HepG2 (cell line): ENCODE measurements at regions not wholly inside any gene's neighbourhood (a gene's known extent, or its start where the extent isn't known, plus 50 kb on each side); places are given as distances from the start of the nearest gene placed in this dataset.

Experiments used
- ATAC-seq: fragments of 200-7000 bp; cut with Tn5 transposase; 3 replicates; pipeline ENCODE4 v1.9.1; 2020; ENCODE audit warnings: mild to moderate bottlenecking, moderate library complexity
- BruUV-seq: library from RNA; stranded (reverse); fragments of 400-500 nt; replicated peaks from 2 replicates; lab custom pipeline; 2021; lab: Mats Ljungman, UMichigan
- CTCF ChIA-PET: fragments of 300-600 bp; formaldehyde crosslinking; extraction: SDS; loops from one replicate; lab custom pipeline; 2021; ENCODE audit warnings: low total read pairs, inconsistent platforms, low intra/inter-chr PET ratio; lab: Yijun Ruan, JAX
- POLR2A ChIA-PET: fragments of 350-600 bp; sonication (Branson Sonifier 250); formaldehyde crosslinking; loops from one replicate; lab custom pipeline; 2020; ENCODE audit warnings: antibody characterized with exemption, inconsistent platforms; lab: Yijun Ruan, JAX
- DNase-seq: peaks from one replicate; pipeline ENCODE4 v3.0.0-alpha.2; 2015; ENCODE audit warnings: low spot score
- FAIRE-seq: peaks from 3 replicates; lab custom pipeline; 2011; peaks lifted over from hg19 to GRCh38; lab: Jason Lieb, UNC
- H2AFZ ChIP-seq: one replicate; pipeline ENCODE4 v1.6.1; 2011; ENCODE audit warnings: low read length, inconsistent platforms
- H3K27ac ChIP-seq: fragments of 300-600 bp; 3 replicates; pipeline ENCODE4 v1.8.0; 2011; ENCODE audit warnings: mixed run types, mild to moderate bottlenecking, mixed read lengths, low read length, inconsistent platforms; ENCODE audit not compliant: insufficient read depth; ENCODE audit errors: extremely low read length
- H3K27me3 ChIP-seq, 2 experiments: fragments of 200-600 bp in 1 of 2; 2 replicates in 1 of 2; 3 replicates in 1 of 2; pipeline versions ENCODE4 v1.6.0 to v1.8.0; 2011; ENCODE audit warnings: low read length in 2 of 2, mild to moderate bottlenecking in 2 of 2, moderate library complexity in 2 of 2, inconsistent platforms in 1 of 2; ENCODE audit not compliant: insufficient read depth in 2 of 2, control insufficient read depth in 1 of 2
- H3K36me3 ChIP-seq, 2 experiments: fragments of 200-600 bp in 1 of 2; replicated peaks in 1 of 2; 2 replicates in 1 of 2; 3 replicates in 1 of 2; pipeline versions ENCODE4 v1.5.1 to v1.8.0; 2011; ENCODE audit warnings: low read length in 2 of 2, inconsistent platforms in 1 of 2; ENCODE audit not compliant: insufficient read depth in 2 of 2, control insufficient read depth in 1 of 2
- H3K4me1 ChIP-seq: 2 replicates; pipeline ENCODE4 v1.5.1; 2012; ENCODE audit warnings: low read length, inconsistent platforms; ENCODE audit not compliant: insufficient read depth
- H3K4me2 ChIP-seq: 2 replicates; pipeline ENCODE4 v1.6.0; 2011; ENCODE audit warnings: low read depth, low read length, inconsistent platforms
- H3K4me3 ChIP-seq, 3 experiments: fragments of 200-600 bp in 1 of 3; sonication (generic), shearing (Covaris generic) in 1 of 3; replicated peaks in 1 of 3; 2 replicates each; pipeline ENCODE4 v1.5.1; 2011 to 2016; ENCODE audit warnings: low read length in 3 of 3, inconsistent platforms in 2 of 3, low read depth in 2 of 3, mild to moderate bottlenecking in 2 of 3, control low read depth in 1 of 3, mixed read lengths in 1 of 3; ENCODE audit not compliant: insufficient read depth in 1 of 3
- H3K79me2 ChIP-seq: one replicate; pipeline ENCODE4 v1.6.1; 2011; ENCODE audit warnings: low read length, inconsistent platforms; ENCODE audit not compliant: insufficient read depth
- H3K9ac ChIP-seq: 2 replicates; pipeline ENCODE4 v1.6.0; 2011; ENCODE audit warnings: mild to moderate bottlenecking, low read depth, low read length, inconsistent platforms; ENCODE audit not compliant: insufficient read depth
- H3K9me3 ChIP-seq: 2 replicates; pipeline ENCODE4 v1.5.1; 2012; ENCODE audit warnings: mild to moderate bottlenecking, low read length
- H4K20me1 ChIP-seq: 2 replicates; pipeline ENCODE4 v1.6.0; 2011; ENCODE audit warnings: inconsistent platforms, mild to moderate bottlenecking, low read length, moderate library complexity; ENCODE audit not compliant: insufficient read depth
- CC2D1A ChIP-seq: sonication (generic); formaldehyde crosslinking; IDR thresholded peaks from 2 replicates; pipeline ENCODE4 v1.8.1; 2023; ENCODE audit warnings: mild to moderate bottlenecking, missing genetic modification reagents
- KDM1A ChIP-seq: IDR thresholded peaks from 2 replicates; pipeline ENCODE4 v1.6.1; 2016; ENCODE audit warnings: missing compliant biosample characterization
- MBNL3 ChIP-seq: fragments of 250-450 bp; sonication (Bioruptor Pico); conservative IDR thresholded peaks from 2 replicates; pipeline ENCODE4 v1.8.0; 2022; ENCODE audit warnings: mild to moderate bottlenecking, inconsistent platforms
- NR3C1 ChIP-seq: sonication (generic); formaldehyde crosslinking; IDR thresholded peaks from 2 replicates; pipeline ENCODE4 v1.4.0; 2020; ENCODE audit warnings: missing genetic modification reagents
- SMAD1 ChIP-seq: sonication (generic); formaldehyde crosslinking; IDR thresholded peaks from 2 replicates; pipeline ENCODE4 v1.4.0; 2020; ENCODE audit warnings: missing genetic modification reagents, low read depth, mild to moderate bottlenecking, borderline replicate concordance
- SRF ChIP-seq: IDR thresholded peaks from 2 replicates; pipeline ENCODE4 v1.6.1; 2011; ENCODE audit warnings: mild to moderate bottlenecking, low read depth, low read length, moderate library complexity
- ZKSCAN8 ChIP-seq: IDR thresholded peaks from 2 replicates; pipeline ENCODE4 v1.6.1; 2016; ENCODE audit warnings: borderline replicate concordance, missing genetic modification reagents, missing compliant biosample characterization
- ZNF557 ChIP-seq: sonication (generic); formaldehyde crosslinking; IDR thresholded peaks from 2 replicates; pipeline ENCODE4 v1.4.0; 2020; ENCODE audit warnings: missing genetic modification reagents
- ZNF768 ChIP-seq: sonication (generic); formaldehyde crosslinking; IDR thresholded peaks from 2 replicates; pipeline ENCODE4 v1.4.0; 2020; ENCODE audit warnings: missing genetic modification reagents
- ZNF816 ChIP-seq: sonication (generic); formaldehyde crosslinking; IDR thresholded peaks from 2 replicates; pipeline ENCODE4 v1.8.0; 2022; ENCODE audit warnings: missing genetic modification reagents, mild to moderate bottlenecking, borderline replicate concordance
- WGBS: methylation state at CpG from one replicate; pipeline ENCODE4 v1.1.6; 2017; ENCODE audit warnings: low lambda C conversion rate; 5-methylcytosine and 5-hydroxymethylcytosine counted together
- in situ Hi-C: cut with HindIII; loops from 2 replicates; pipeline ENCODE4 v1.10.0; 2017; ENCODE audit warnings: low pct_unique_long_range_greater_than_20kb; ENCODE audit not compliant: extremely low pct_ligation_motif_present
- intact Hi-C: fragments of 100-400 bp; cut with micrococcal nuclease; formaldehyde crosslinking; loops from one replicate; pipeline ENCODE4 v1.10.0; 2022; ENCODE audit not compliant: unreplicated experiment
- TF ChIP-seq, protein P1 (sequence below): sonication (generic); formaldehyde crosslinking; IDR thresholded peaks from 2 replicates; pipeline ENCODE4 v1.4.0; 2020; ENCODE audit warnings: mild to moderate bottlenecking, missing genetic modification reagents
- TF ChIP-seq, protein P2 (sequence below): sonication (generic); formaldehyde crosslinking; IDR thresholded peaks from 2 replicates; pipeline ENCODE4 v1.9.0; 2021; ENCODE audit warnings: missing genetic modification reagents, borderline replicate concordance

DNA sequence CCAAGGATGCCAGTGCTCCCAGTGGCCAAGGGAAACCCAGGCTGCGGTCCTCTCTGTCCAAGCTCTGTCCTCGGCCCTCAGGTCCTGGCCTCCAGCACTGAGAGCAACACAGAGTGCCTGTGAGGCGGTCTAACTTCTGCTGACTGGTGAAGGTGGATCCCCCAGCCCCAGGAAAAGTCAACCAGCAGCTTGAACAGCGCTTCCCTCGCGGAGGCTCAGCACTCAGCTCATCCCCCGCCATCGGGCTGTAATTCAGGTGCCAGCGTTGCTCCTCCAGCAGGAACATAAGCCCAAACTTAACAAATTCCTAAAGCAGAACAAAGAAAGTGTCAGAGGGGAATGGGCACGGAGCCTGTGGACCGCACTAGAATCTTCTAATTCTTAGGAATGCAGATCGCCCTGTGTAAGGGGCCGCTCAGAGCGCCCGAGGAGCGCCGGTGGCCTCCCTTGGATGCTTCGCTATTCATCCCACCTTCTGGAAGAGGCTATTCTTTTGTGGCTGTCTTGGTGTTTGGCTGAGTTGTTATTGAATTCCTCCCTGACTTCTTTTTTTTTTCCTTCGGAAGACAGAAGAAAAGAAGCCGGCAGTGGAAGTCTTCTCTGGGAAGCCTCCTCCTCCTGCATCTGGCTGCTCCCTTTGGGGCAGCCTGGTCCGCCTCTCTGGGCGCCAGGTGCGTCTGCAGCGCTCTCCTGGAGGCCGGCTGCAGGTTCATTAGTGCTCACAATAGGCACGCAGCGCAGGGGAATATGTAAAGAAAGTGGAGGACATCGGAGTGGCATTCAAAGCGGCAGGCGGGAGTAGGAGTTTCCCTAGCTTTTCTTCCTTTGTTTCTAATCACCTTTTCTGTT, 905.6 kb downstream of the TSN start:
- no peak for TF ChIP-seq ZNF557
- no peak for DNase-seq
- Histone ChIP-seq H3K4me1 (no peaks in the 10 kb centered on the region), H3K9me3 (no peaks in the 10 kb centered on the region), H3K4me3 (no peak overlapping the region), H3K4me2 (no peak overlapping the region), H3K9ac (no peak overlapping the region), H3K27ac (no peak overlapping the region), H2AFZ (no peak overlapping the region), H3K27me3 (peaks cover 0 to 11% of the 10 kb centered on the region in 2 experiments; a peak in 2 of 5 replicates), H3K79me2 (no peaks in the 10 kb centered on the region), H3K36me3 (no peaks in the 10 kb centered on the region), H4K20me1 (no peaks in the 10 kb centered on the region)
- intact Hi-C loops (no loop called here), in situ Hi-C loops (no loop called here)
- CTCF ChIA-PET: no interaction called here
- no TSS peak for BruUV-seq
- POLR2A ChIA-PET: no interaction called here
- FAIRE-seq: no peak
- ATAC-seq: no peak
- WGBS: 19% methylated on average over 30 of the region's 30 CpGs

DNA sequence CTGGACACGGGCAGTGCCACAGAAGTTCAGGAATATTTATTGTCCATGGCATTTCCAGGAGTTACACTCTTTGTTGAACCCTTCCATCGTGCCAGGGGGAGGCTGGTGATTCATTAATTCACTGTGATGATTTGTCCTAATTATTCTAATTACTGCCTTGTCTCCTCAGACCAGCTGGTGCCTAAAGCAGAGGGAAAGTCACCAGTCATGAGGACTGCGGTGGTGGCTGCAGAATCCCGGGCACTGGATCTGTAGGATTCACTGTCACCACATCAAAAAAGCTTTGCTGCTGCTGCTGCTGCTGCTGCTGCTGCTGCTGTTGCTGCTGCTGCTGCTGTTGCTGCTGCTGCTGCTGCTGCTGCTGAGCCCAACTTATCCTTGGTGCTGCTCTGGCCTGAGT, 908.2 kb downstream of the TSN start:
- WGBS: 6% methylated on average over 4 of the region's 4 CpGs
- Histone ChIP-seq H3K4me1 (no peaks in the 10 kb centered on the region), H2AFZ (no peak overlapping the region), H3K4me2 (no peak overlapping the region), H3K9me3 (no peaks in the 10 kb centered on the region), H4K20me1 (no peaks in the 10 kb centered on the region), H3K36me3 (no peaks in the 10 kb centered on the region), H3K9ac (no peak overlapping the region), H3K79me2 (no peaks in the 10 kb centered on the region), H3K27ac (no peak overlapping the region), H3K27me3 (peaks cover 0 to 11% of the 10 kb centered on the region in 2 experiments; a peak in 2 of 5 replicates), H3K4me3 (no peak overlapping the region)
- FAIRE-seq (no peak), DNase-seq (no peak), ATAC-seq (no peak)
- POLR2A ChIA-PET: no interaction called here
- CTCF ChIA-PET: no interaction called here
- intact Hi-C loops (no loop called here), in situ Hi-C loops (no loop called here)
- BruUV-seq: no TSS peak
- TF ChIP-seq, protein P1, sequence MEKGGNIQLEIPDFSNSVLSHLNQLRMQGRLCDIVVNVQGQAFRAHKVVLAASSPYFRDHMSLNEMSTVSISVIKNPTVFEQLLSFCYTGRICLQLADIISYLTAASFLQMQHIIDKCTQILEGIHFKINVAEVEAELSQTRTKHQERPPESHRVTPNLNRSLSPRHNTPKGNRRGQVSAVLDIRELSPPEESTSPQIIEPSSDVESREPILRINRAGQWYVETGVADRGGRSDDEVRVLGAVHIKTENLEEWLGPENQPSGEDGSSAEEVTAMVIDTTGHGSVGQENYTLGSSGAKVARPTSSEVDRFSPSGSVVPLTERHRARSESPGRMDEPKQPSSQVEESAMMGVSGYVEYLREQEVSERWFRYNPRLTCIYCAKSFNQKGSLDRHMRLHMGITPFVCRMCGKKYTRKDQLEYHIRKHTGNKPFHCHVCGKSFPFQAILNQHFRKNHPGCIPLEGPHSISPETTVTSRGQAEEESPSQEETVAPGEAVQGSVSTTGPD (CRISPR knock-in tag): no peak
- no peak for TF ChIP-seq MBNL3
- no peak for TF ChIP-seq ZKSCAN8 (CRISPR knock-in tag)
- TF ChIP-seq, protein P2, sequence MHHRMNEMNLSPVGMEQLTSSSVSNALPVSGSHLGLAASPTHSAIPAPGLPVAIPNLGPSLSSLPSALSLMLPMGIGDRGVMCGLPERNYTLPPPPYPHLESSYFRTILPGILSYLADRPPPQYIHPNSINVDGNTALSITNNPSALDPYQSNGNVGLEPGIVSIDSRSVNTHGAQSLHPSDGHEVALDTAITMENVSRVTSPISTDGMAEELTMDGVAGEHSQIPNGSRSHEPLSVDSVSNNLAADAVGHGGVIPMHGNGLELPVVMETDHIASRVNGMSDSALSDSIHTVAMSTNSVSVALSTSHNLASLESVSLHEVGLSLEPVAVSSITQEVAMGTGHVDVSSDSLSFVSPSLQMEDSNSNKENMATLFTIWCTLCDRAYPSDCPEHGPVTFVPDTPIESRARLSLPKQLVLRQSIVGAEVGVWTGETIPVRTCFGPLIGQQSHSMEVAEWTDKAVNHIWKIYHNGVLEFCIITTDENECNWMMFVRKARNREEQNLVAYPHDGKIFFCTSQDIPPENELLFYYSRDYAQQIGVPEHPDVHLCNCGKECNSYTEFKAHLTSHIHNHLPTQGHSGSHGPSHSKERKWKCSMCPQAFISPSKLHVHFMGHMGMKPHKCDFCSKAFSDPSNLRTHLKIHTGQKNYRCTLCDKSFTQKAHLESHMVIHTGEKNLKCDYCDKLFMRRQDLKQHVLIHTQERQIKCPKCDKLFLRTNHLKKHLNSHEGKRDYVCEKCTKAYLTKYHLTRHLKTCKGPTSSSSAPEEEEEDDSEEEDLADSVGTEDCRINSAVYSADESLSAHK (CRISPR knock-in tag): no peak
- TF ChIP-seq NR3C1 (CRISPR knock-in tag): no peak
- TF ChIP-seq ZNF768 (CRISPR knock-in tag): no peak
- no peak for TF ChIP-seq SMAD1
- no peak for TF ChIP-seq CC2D1A (CRISPR knock-in tag)
- TF ChIP-seq ZNF816: no peak
- no peak for TF ChIP-seq SRF
- no peak for TF ChIP-seq KDM1A (CRISPR knock-in tag)
